Hepatocyte (in vitro differentiated cells): ENCODE measurements at regions not wholly inside any gene's neighbourhood (a gene's known extent, or its start where the extent isn't known, plus 50 kb on each side); places are given as distances from the start of the nearest gene placed in this dataset.

ENCODE experiments used
- DNase-seq: peaks from one replicate; pipeline ENCODE4 v3.0.0-alpha.2; 2016; ENCODE audit warnings: low spot score
- H2AFZ ChIP-seq: fragments of 200-600 bp; sonication (generic); 2 replicates; pipeline ENCODE4 v1.6.0; 2016; ENCODE audit warnings: antibody characterized with exemption, mild to moderate bottlenecking
- H3K27ac ChIP-seq: fragments of 200-600 bp; sonication (generic); 2 replicates; pipeline ENCODE4 v1.5.1; 2016; ENCODE audit warnings: mild to moderate bottlenecking
- H3K27me3 ChIP-seq: fragments of 200-600 bp; sonication (generic); 2 replicates; pipeline ENCODE4 v1.6.1; 2016
- H3K36me3 ChIP-seq: fragments of 200-600 bp; sonication (generic); replicated peaks from 2 replicates; pipeline ENCODE4 v1.5.1; 2016; ENCODE audit warnings: low read depth; ENCODE audit not compliant: insufficient read depth
- H3K4me1 ChIP-seq: fragments of 200-600 bp; sonication (generic); 2 replicates; pipeline ENCODE4 v1.5.1; 2016; ENCODE audit warnings: mild to moderate bottlenecking, moderate library complexity; ENCODE audit not compliant: insufficient read depth
- H3K4me2 ChIP-seq: fragments of 200-600 bp; sonication (generic); 2 replicates; pipeline ENCODE4 v1.6.0; 2016
- H3K4me3 ChIP-seq: fragments of 200-600 bp; sonication (generic); 2 replicates; pipeline ENCODE4 v1.5.1; 2016; ENCODE audit warnings: mild to moderate bottlenecking
- H3K79me2 ChIP-seq: fragments of 200-600 bp; sonication (generic); 2 replicates; pipeline ENCODE4 v1.6.0; 2017; ENCODE audit warnings: mild to moderate bottlenecking
- H3K9me2 ChIP-seq: fragments of 200-600 bp; sonication (generic); replicated peaks from 2 replicates; pipeline ENCODE4 v1.6.0; 2017; ENCODE audit warnings: mild to moderate bottlenecking; ENCODE audit not compliant: insufficient read depth
- H3K9me3 ChIP-seq: fragments of 200-600 bp; sonication (generic); 2 replicates; pipeline ENCODE4 v1.5.1; 2016; ENCODE audit warnings: low read depth, mild to moderate bottlenecking
- H4K20me1 ChIP-seq: fragments of 200-600 bp; sonication (generic); 2 replicates; pipeline ENCODE4 v1.6.0; 2016; ENCODE audit warnings: mild to moderate bottlenecking; ENCODE audit not compliant: insufficient read depth, poor library complexity, severe bottlenecking
- EZH2 ChIP-seq: fragments of 200-600 bp; sonication (generic); IDR thresholded peaks from 2 replicates; pipeline ENCODE4 v1.6.1; 2016; ENCODE audit warnings: antibody characterized with exemption, mild to moderate bottlenecking, borderline replicate concordance
- EZH2phosphoT487 ChIP-seq: fragments of 200-600 bp; sonication (generic); IDR thresholded peaks from one replicate; pipeline ENCODE4 v1.6.1; 2018; ENCODE audit warnings: antibody characterized with exemption, mild to moderate bottlenecking, low read depth, moderate library complexity; ENCODE audit not compliant: unreplicated experiment, severe bottlenecking
- WGBS: methylation state at CpG from one replicate; pipeline ENCODE4 v1.1.6; 2016; ENCODE audit warnings: low lambda C conversion rate; ENCODE audit errors: missing lambda C conversion rate; 5-methylcytosine and 5-hydroxymethylcytosine counted together
- TF ChIP-seq, protein P1 (sequence below): fragments of 200-600 bp; sonication (generic); IDR thresholded peaks from 2 replicates; pipeline ENCODE4 v1.5.1; 2016; ENCODE audit warnings: antibody characterized with exemption, mild to moderate bottlenecking; ENCODE audit not compliant: poor library complexity

DNA sequence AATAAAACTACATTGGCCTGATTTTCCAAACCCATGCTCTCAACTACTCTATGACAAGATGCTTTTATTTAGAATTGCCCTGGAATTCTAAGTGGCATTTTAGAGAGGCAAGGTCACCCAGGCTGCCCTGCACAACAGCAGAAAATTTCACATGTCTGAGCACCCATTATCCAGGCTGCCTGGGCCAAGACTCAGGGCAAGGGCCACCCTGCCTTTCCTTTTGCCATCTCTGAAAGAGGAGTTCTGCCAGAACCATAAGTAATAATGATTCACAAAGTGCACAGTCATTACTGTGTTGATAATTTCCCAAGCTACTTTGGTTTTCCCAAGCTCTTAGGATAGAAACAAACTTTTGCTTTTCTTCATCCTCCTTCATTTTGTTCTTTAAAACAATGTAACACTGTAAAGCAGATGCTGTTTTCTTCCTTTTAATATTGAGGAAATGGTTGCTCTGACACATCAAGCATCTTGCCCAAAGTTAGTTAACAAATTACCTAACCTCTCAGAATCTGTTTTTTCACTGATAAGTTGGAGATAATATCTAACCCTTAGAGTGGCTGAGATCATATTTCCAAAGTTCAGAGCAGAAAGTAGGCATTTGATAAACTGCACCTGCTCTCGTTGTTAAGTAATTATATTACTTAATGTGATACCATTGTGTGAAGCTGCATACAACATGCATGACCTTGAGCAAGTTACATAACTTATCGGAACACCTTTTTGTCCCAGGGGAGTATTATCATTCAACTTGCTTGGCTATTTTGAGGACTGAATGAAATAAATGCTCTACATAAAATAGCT, 325.6 kb downstream of the PRELID2 start:
- Histone ChIP-seq H3K9me3 (no peaks in the 10 kb centered on the region), H4K20me1 (no peaks in the 10 kb centered on the region), H3K9me2 (no peaks in the 10 kb centered on the region), H3K79me2 (no peaks in the 10 kb centered on the region), H3K36me3 (no peaks in the 10 kb centered on the region), H3K4me3 (no peak overlapping the region), H3K4me1 (peaks cover 13% of the 10 kb centered on the region), H2AFZ (no peak overlapping the region), H3K27ac (peak overlapping the region; percentile 40), H3K27me3 (no peaks in the 10 kb centered on the region), H3K4me2 (peak overlapping the region; percentile 15)
- TF ChIP-seq EZH2 = no peak
- no peak for DNase-seq
- 48% methylated on average over 2 of the region's 2 CpGs for WGBS

- H3K4me2 ChIP-seq = no peak overlapping the region
- WGBS = 90% methylated on average over 3 of the region's 3 CpGs
- no peak for TF ChIP-seq EZH2
- TF ChIP-seq EZH2phosphoT487 = no peak
- TF ChIP-seq, protein P1, sequence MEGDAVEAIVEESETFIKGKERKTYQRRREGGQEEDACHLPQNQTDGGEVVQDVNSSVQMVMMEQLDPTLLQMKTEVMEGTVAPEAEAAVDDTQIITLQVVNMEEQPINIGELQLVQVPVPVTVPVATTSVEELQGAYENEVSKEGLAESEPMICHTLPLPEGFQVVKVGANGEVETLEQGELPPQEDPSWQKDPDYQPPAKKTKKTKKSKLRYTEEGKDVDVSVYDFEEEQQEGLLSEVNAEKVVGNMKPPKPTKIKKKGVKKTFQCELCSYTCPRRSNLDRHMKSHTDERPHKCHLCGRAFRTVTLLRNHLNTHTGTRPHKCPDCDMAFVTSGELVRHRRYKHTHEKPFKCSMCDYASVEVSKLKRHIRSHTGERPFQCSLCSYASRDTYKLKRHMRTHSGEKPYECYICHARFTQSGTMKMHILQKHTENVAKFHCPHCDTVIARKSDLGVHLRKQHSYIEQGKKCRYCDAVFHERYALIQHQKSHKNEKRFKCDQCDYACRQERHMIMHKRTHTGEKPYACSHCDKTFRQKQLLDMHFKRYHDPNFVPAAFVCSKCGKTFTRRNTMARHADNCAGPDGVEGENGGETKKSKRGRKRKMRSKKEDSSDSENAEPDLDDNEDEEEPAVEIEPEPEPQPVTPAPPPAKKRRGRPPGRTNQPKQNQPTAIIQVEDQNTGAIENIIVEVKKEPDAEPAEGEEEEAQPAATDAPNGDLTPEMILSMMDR = no peak
Measured at GRCh38 chr5:145506185-145506850, 328.8 kb downstream of the PRELID2 start.

DNA sequence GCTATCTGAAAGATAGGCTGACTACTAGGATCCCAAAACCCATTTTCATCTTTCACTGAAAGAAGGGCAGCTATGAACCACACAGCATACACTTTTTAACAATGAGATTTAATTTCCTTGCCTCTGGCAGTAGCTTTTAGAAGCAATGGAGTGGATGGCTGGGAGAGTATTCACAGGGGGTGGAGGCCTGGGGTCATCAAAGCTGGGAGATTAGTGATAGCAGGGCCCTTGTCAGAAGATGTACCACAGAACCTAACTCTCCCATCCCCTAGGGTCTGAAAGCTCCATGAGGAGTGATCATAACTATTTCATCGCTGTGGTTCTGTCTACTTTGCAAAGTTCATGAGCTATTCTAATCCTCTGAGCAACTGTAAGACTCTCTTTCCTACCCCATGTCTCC, 332.2 kb downstream of the PRELID2 start:
- WGBS = 39% methylated on average over 1 of the region's 1 CpG
- no peak overlapping the region for H3K27ac ChIP-seq
- H3K9me2 ChIP-seq = no peaks in the 10 kb centered on the region
- no peaks in the 10 kb centered on the region for H3K79me2 ChIP-seq
- DNase-seq = no peak
- H3K9me3 ChIP-seq = no peaks in the 10 kb centered on the region
- no peaks in the 10 kb centered on the region for H3K27me3 ChIP-seq
- H4K20me1 ChIP-seq = no peaks in the 10 kb centered on the region
- no peak overlapping the region for H3K4me3 ChIP-seq
- H3K36me3 ChIP-seq = no peaks in the 10 kb centered on the region
- no peak overlapping the region for H2AFZ ChIP-seq
- H3K4me2 ChIP-seq = no peak overlapping the region
- peaks cover 9% of the 10 kb centered on the region for H3K4me1 ChIP-seq
- TF ChIP-seq, protein P1 = no peak
- no peak for TF ChIP-seq EZH2phosphoT487
- TF ChIP-seq EZH2 = no peak

More at GRCh38 chr5:145506185-145506850, 328.8 kb downstream of the PRELID2 start:
- H3K9me2 ChIP-seq = no peaks in the 10 kb centered on the region
- no peak for DNase-seq
- H2AFZ ChIP-seq = no peak overlapping the region
- H3K79me2 ChIP-seq = no peaks in the 10 kb centered on the region
- peaks cover 13% of the 10 kb centered on the region for H3K4me1 ChIP-seq
- no peaks in the 10 kb centered on the region for H3K27me3 ChIP-seq
- H3K36me3 ChIP-seq = no peaks in the 10 kb centered on the region
- no peak overlapping the region for H3K27ac ChIP-seq
- H3K4me3 ChIP-seq = no peak overlapping the region
- H3K9me3 ChIP-seq = no peaks in the 10 kb centered on the region
- H4K20me1 ChIP-seq = no peaks in the 10 kb centered on the region

DNA sequence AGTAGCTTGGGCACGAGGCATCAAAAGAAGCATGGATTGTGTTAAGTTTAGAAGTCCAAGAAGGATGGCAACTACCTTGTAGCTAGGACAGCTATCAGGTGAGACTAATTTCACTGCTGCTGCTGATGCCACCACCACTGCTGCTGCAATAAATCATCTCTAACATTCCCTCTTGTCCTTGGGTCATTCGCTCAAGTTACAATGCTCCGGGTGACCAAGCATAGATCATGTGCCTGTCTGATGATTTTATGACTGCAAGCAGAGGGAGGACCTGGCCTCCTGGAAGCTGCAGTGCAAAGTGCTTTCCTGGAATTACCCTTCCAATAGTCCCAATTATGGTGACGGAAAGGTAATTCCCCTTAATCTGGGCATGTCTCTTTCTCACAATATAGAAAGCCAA, 334.4 kb downstream of the PRELID2 start:
- H3K79me2 ChIP-seq = no peaks in the 10 kb centered on the region
- no peaks in the 10 kb centered on the region for H3K9me3 ChIP-seq
- no peaks in the 10 kb centered on the region for H3K9me2 ChIP-seq
- H3K4me2 ChIP-seq = no peak overlapping the region
- H3K4me3 ChIP-seq = no peak overlapping the region
- DNase-seq = peak; percentile 67
- H3K36me3 ChIP-seq = no peaks in the 10 kb centered on the region
- WGBS = 58% methylated on average over 4 of the region's 4 CpGs
- H3K27me3 ChIP-seq = no peaks in the 10 kb centered on the region
- peaks cover 9% of the 10 kb centered on the region for H3K4me1 ChIP-seq
- H2AFZ ChIP-seq = no peak overlapping the region
- TF ChIP-seq EZH2phosphoT487 = no peak
- no peak for TF ChIP-seq EZH2
- H4K20me1 ChIP-seq = no peaks in the 10 kb centered on the region
- H3K27ac ChIP-seq = peak overlapping the region; percentile 78
